B cell (primary cell): ENCODE measurements at regions not wholly inside any gene's neighbourhood (a gene's known extent, or its start where the extent isn't known, plus 50 kb on each side); places are given as distances from the start of the nearest gene placed in this dataset.

Experiments used
- ATAC-seq: fragments of 200-7000 bp; cut with Tn5 transposase; one replicate; pipeline ENCODE4 v1.10.0; 2021; ENCODE audit warnings: low read depth, mild to moderate bottlenecking, moderate number of reproducible peaks, moderate library complexity
- CTCF ChIA-PET: fragments of 350-600 bp; sonication (Branson Sonifier 250); formaldehyde crosslinking; loops from one replicate; lab custom pipeline; 2021; ENCODE audit warnings: antibody characterized with exemption, inconsistent platforms; lab: Charles Lee
- POLR2A ChIA-PET: fragments of 350-600 bp; sonication (Branson Sonifier 250); formaldehyde crosslinking; loops from one replicate; lab custom pipeline; 2021; ENCODE audit warnings: antibody characterized with exemption; lab: Charles Lee
- DNase-seq: peaks from one replicate; pipeline ENCODE4 v3.0.0; 2013
- H2AFZ ChIP-seq: 2 replicates; pipeline ENCODE4 v1.6.1; 2012; ENCODE audit warnings: mild to moderate bottlenecking, low read depth, low read length; ENCODE audit not compliant: insufficient read depth, poor library complexity, severe bottlenecking
- H3K27ac ChIP-seq, 2 donors: 1 replicate in 1 of 2; 2 replicates in 1 of 2; pipeline ENCODE4 v1.5.1; 2012 to 2013; ENCODE audit warnings: low read length in 2 of 2, mild to moderate bottlenecking in 2 of 2, moderate library complexity in 1 of 2
- H3K27me3 ChIP-seq, 4 experiments: fragments of 200-600 bp in 1 of 4; sonication (generic) in 1 of 4; replicated peaks in 1 of 4; 1 replicate in 2 of 4; 2 replicates in 2 of 4; pipeline versions ENCODE4 v1.6.1 to v1.7.0; 2013 to 2016; ENCODE audit warnings: low read length in 3 of 4, mild to moderate bottlenecking in 2 of 4, mixed read lengths in 1 of 4, moderate library complexity in 1 of 4; ENCODE audit not compliant: insufficient read depth in 4 of 4, control insufficient read depth in 3 of 4; ENCODE audit errors: control extremely low read depth in 1 of 4
- H3K36me3 ChIP-seq, 2 experiments: replicated peaks in 1 of 2; 1 replicate in 1 of 2; 2 replicates in 1 of 2; pipeline versions ENCODE4 v1.6.1 to v1.7.1; 2013; ENCODE audit warnings: low read length in 1 of 2; ENCODE audit not compliant: insufficient read depth in 2 of 2, control insufficient read depth in 1 of 2; ENCODE audit errors: control extremely low read depth in 1 of 2, extremely low read depth in 1 of 2
- H3K4me1 ChIP-seq, 2 donors: fragments of 200-600 bp in 1 of 2; sonication (generic) in 1 of 2; 1 replicate in 1 of 2; 2 replicates in 1 of 2; pipeline versions ENCODE4 v1.5.1 to v1.6.1; 2013 to 2017; ENCODE audit warnings: low read length in 2 of 2; ENCODE audit not compliant: control insufficient read depth in 2 of 2, insufficient read depth in 2 of 2
- H3K4me2 ChIP-seq: replicated peaks from 2 replicates; pipeline ENCODE3; 2012; ENCODE audit warnings: mild to moderate bottlenecking, low read depth, low read length; ENCODE audit not compliant: poor library complexity, severe bottlenecking
- H3K4me3 ChIP-seq, 5 experiments: fragments of 200-600 bp in 1 of 5; sonication (generic) in 1 of 5; 1 replicate in 3 of 5; 2 replicates in 2 of 5; pipeline versions ENCODE4 v1.5.1 to v1.7.0; 2011 to 2016; ENCODE audit warnings: low read length in 4 of 5, mild to moderate bottlenecking in 4 of 5, low read depth in 2 of 5, control low read depth in 1 of 5, moderate library complexity in 1 of 5; ENCODE audit not compliant: insufficient read depth in 1 of 5; ENCODE audit errors: control extremely low read depth in 1 of 5, extremely low read depth in 1 of 5
- H3K79me2 ChIP-seq: fragments of 200-600 bp; sonication (generic); one replicate; pipeline ENCODE4 v1.6.0; 2016; ENCODE audit warnings: low read length; ENCODE audit not compliant: control insufficient read depth, insufficient read depth
- H3K9ac ChIP-seq: fragments of 200-600 bp; sonication (generic); 2 replicates; pipeline ENCODE4 v1.6.1; 2017; ENCODE audit warnings: mild to moderate bottlenecking, low read length, moderate library complexity
- H3K9me3 ChIP-seq, 3 donors: one replicate each; pipeline versions ENCODE4 v1.6.1 to v1.7.1; 2013; ENCODE audit warnings: low read length in 2 of 3; ENCODE audit not compliant: control insufficient read depth in 2 of 3, insufficient read depth in 1 of 3; ENCODE audit errors: control extremely low read depth in 1 of 3
- H4K20me1 ChIP-seq: 2 replicates; pipeline ENCODE4 v1.6.0; 2012; ENCODE audit warnings: mild to moderate bottlenecking, low read length; ENCODE audit not compliant: insufficient read depth, control insufficient read depth, poor library complexity, severe bottlenecking
- H3K27ac Mint-ChIP-seq: one replicate; pipeline ENCODE4 v1.8.0; 2021; ENCODE audit warnings: mixed read lengths
- H3K27me3 Mint-ChIP-seq: one replicate; pipeline ENCODE4 v1.8.0; 2021; ENCODE audit warnings: mixed read lengths
- H3K4me1 Mint-ChIP-seq: one replicate; pipeline ENCODE4 v1.8.0; 2021; ENCODE audit warnings: mixed read lengths
- H3K4me3 Mint-ChIP-seq: one replicate; pipeline ENCODE4 v1.8.0; 2021; ENCODE audit warnings: mixed read lengths
- H3K9me3 Mint-ChIP-seq: one replicate; pipeline ENCODE4 v1.8.0; 2022; ENCODE audit warnings: mixed read lengths; ENCODE audit not compliant: insufficient read depth
- CTCF ChIP-seq: fragments of 200-600 bp; IDR thresholded peaks from one replicate; pipeline ENCODE4 v1.8.0; 2022; ENCODE audit warnings: antibody characterized with exemption, mild to moderate bottlenecking
- EZH2 ChIP-seq: IDR thresholded peaks from 2 replicates; pipeline ENCODE4 v1.6.1; 2012; ENCODE audit warnings: borderline replicate concordance, low read depth, mild to moderate bottlenecking, moderate library complexity, low read length; ENCODE audit not compliant: insufficient read depth, poor library complexity, severe bottlenecking
- WGBS: methylation state at CpG from one replicate; pipeline ENCODE4 v1.1.5; 2013; ENCODE audit warnings: missing lambda C conversion rate; ENCODE audit not compliant: insufficient coverage; 5-methylcytosine and 5-hydroxymethylcytosine counted together
- intact Hi-C: fragments of 100-400 bp; cut with micrococcal nuclease; formaldehyde crosslinking; loops from one replicate; pipeline ENCODE4 v1.10.0; 2022

DNA sequence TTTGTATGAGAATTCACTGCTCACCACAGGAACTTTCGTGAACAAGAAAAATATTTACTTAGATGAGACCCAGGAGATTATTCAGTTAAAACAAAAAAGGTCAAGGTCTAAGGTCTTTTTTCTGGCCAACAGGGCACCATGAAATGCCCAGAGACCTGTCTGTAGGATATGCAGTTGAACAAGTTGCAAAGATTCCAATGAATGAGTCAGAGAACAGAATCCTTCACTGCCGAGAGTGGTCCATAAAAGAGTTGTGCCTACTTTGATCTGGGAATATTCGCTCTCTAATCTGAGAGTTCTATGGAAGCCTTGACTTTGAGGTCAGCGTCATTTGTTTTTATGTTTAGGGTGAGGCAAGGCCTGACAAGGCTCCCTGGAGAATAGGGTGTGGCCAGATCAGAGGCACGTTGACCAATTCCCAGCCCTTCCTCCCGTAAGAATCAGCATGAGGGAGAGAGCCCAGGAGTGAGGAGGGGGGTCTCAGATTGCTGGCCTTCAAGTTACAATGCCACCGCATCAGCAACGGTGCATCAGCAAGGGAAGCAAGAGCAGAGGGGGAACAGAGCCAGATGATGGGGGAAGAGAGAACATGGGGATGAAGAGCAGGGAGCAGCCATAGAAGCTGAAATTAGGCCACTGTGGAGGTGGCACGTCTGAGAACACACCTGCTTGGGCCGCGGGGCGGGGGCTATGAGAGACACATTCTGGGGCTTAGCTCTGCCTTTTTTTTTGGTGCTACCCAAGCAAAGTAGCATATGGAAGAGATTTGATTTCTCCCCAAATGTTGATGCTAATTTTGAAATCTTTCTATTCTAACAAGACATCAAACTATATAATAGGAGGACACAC lies 206.4 kb upstream of the RAB4A start:
- CTCF ChIA-PET: no interaction called here
- DNase-seq: no peak
- Mint-ChIP-seq H3K27ac (no peak overlapping the region), H3K9me3 (no peaks in the 10 kb centered on the region), H3K27me3 (peaks cover 28% of the 10 kb centered on the region), H3K4me1 (peaks cover 6% of the 10 kb centered on the region), H3K4me3 (no peak overlapping the region)
- Histone ChIP-seq H3K27me3 (peaks cover 0 to 7% (median under 1%) of the 10 kb centered on the region in 4 experiments), H3K27ac (no peak overlapping the region), H4K20me1 (no peaks in the 10 kb centered on the region), H3K79me2 (no peaks in the 10 kb centered on the region), H3K9me3 (no peaks in the 10 kb centered on the region), H3K4me2 (no peak overlapping the region), H3K36me3 (no peaks in the 10 kb centered on the region), H2AFZ (no peak overlapping the region), H3K9ac (no peak overlapping the region), H3K4me1 (no peaks in the 10 kb centered on the region), H3K4me3 (no peak overlapping the region)
- ATAC-seq: no peak
- TF ChIP-seq CTCF: no peak
- TF ChIP-seq EZH2: no peak
- POLR2A ChIA-PET: no interaction called here
- 93% methylated on average over 12 of the region's 12 CpGs for WGBS
- intact Hi-C loops: no loop called here

- CTCF ChIA-PET: no interaction called here
- no peaks in the 10 kb centered on the region for H3K9me3 ChIP-seq
- H3K27me3 Mint-ChIP-seq: peaks cover 19% of the 10 kb centered on the region
- H3K4me1 Mint-ChIP-seq: peaks cover 6% of the 10 kb centered on the region
- no peak for DNase-seq
- peaks cover 0 to 7% (median 0%) of the 10 kb centered on the region in 4 experiments for H3K27me3 ChIP-seq
- no peak overlapping the region for H3K4me3 ChIP-seq
- H3K4me1 ChIP-seq: no peaks in the 10 kb centered on the region
- TF ChIP-seq EZH2 (no peak), CTCF (no peak)
- no peak overlapping the region for H3K27ac Mint-ChIP-seq
- no peak overlapping the region for H3K9ac ChIP-seq
- H3K36me3 ChIP-seq: no peaks in the 10 kb centered on the region
- H3K9me3 Mint-ChIP-seq: no peaks in the 10 kb centered on the region
- 96% methylated on average over 3 of the region's 3 CpGs for WGBS
- intact Hi-C loops: no loop called here
- no peak overlapping the region for H3K4me3 Mint-ChIP-seq
- no peaks in the 10 kb centered on the region for H4K20me1 ChIP-seq
- H3K4me2 ChIP-seq: no peak overlapping the region
- no peaks in the 10 kb centered on the region for H3K79me2 ChIP-seq
- H2AFZ ChIP-seq: no peak overlapping the region
- POLR2A ChIA-PET: no interaction called here
- H3K27ac ChIP-seq: no peak overlapping the region
- ATAC-seq: no peak
Observed at GRCh38 chr1:229065613-229066012, 205.3 kb upstream of the RAB4A start.
